K562 (cell line): ENCODE measurements at regions not wholly inside any gene's neighbourhood (a gene's known extent, or its start where the extent isn't known, plus 50 kb on each side); places are given as distances from the start of the nearest gene placed in this dataset.

ENCODE experiments used
- ATAC-seq: fragments of 200-7000 bp; cut with Tn5 transposase; 3 replicates; pipeline ENCODE4 v1.9.1; 2020; ENCODE audit warnings: moderate library complexity
- BruUV-seq: library from RNA; stranded (reverse); fragments of 400-500 nt; replicated peaks from 2 replicates; lab custom pipeline; 2021; lab: Mats Ljungman, UMichigan
- CTCF ChIA-PET: fragments of 300-600 bp; formaldehyde crosslinking; extraction: SDS; loops from one replicate; lab custom pipeline; 2021; ENCODE audit warnings: low intra/inter-chr PET ratio; lab: Yijun Ruan, JAX
- POLR2A ChIA-PET: fragments of 300-600, 350-650 bp; sonication (Branson Sonifier 250); formaldehyde crosslinking; extraction: SDS; loops from one replicate; lab custom pipeline; 2021; ENCODE audit warnings: antibody characterized with exemption, inconsistent platforms; lab: Yijun Ruan, JAX
- DNase-seq, 4 experiments: peaks; one replicate each; pipeline versions ENCODE4 v3.0.0 to v3.0.0-alpha.2; 2011 to 2018; ENCODE audit warnings: low spot score in 3 of 4, mixed read lengths in 3 of 4; ENCODE audit errors: extremely low read depth in 1 of 4
- FAIRE-seq: peaks from 2 replicates; lab custom pipeline; 2011; peaks lifted over from hg19 to GRCh38; lab: Jason Lieb, UNC
- H2AFZ ChIP-seq: 2 replicates; pipeline ENCODE4 v1.6.0; 2011; ENCODE audit warnings: low read depth, low read length, control low read depth, inconsistent platforms
- H3K27ac ChIP-seq: fragments of 200-600 bp; 3 replicates; pipeline ENCODE4 v1.8.0; 2011; ENCODE audit warnings: low read depth, mild to moderate bottlenecking, control low read depth, inconsistent platforms, low read length, moderate library complexity, mixed read lengths; ENCODE audit errors: extremely low read depth
- H3K27me3 ChIP-seq, 2 experiments: fragments of 300-600 bp in 1 of 2; 2 replicates in 1 of 2; 3 replicates in 1 of 2; pipeline versions ENCODE4 v1.6.0 to v1.8.0; 2011; ENCODE audit warnings: inconsistent platforms in 2 of 2, low read length in 2 of 2, mild to moderate bottlenecking in 1 of 2, mixed read lengths in 1 of 2, moderate library complexity in 1 of 2; ENCODE audit not compliant: control insufficient read depth in 2 of 2, insufficient read depth in 2 of 2
- H3K36me3 ChIP-seq: fragments of 300-600 bp; 3 replicates; pipeline ENCODE4 v1.8.0; 2011; ENCODE audit warnings: mild to moderate bottlenecking, low read length, inconsistent platforms; ENCODE audit not compliant: control insufficient read depth, insufficient read depth
- H3K4me1 ChIP-seq, 2 experiments: fragments of 200-600 bp in 1 of 2; replicated peaks in 1 of 2; 2 replicates in 1 of 2; 3 replicates in 1 of 2; pipeline versions ENCODE4 v1.5.1 to v1.8.0; 2011; ENCODE audit warnings: inconsistent platforms in 2 of 2, low read length in 2 of 2, mild to moderate bottlenecking in 1 of 2, mixed read lengths in 1 of 2, moderate library complexity in 1 of 2; ENCODE audit not compliant: control insufficient read depth in 2 of 2, insufficient read depth in 2 of 2
- H3K4me2 ChIP-seq: 2 replicates; pipeline ENCODE4 v1.6.1; 2011; ENCODE audit warnings: low read length, control low read depth, inconsistent platforms, mixed read lengths; ENCODE audit not compliant: insufficient read depth
- H3K4me3 ChIP-seq: fragments of 200-600 bp; sonication (generic), shearing (Covaris generic); 2 replicates; pipeline ENCODE4 v1.5.1; 2016; ENCODE audit warnings: control low read depth, inconsistent platforms
- H3K79me2 ChIP-seq: fragments of 200-600 bp; 3 replicates; pipeline ENCODE4 v1.8.0; 2011; ENCODE audit warnings: low read length, inconsistent platforms; ENCODE audit not compliant: control insufficient read depth, insufficient read depth
- H3K9ac ChIP-seq, 2 experiments: 2 replicates each; pipeline versions ENCODE4 v1.6.0 to v1.6.1; 2011; ENCODE audit warnings: low read depth in 2 of 2, low read length in 2 of 2, control low read depth in 1 of 2, inconsistent platforms in 1 of 2, mild to moderate bottlenecking in 1 of 2, mixed read lengths in 1 of 2; ENCODE audit not compliant: insufficient read depth in 1 of 2
- H3K9me1 ChIP-seq: one replicate; pipeline ENCODE4 v1.6.0; 2011; ENCODE audit warnings: inconsistent platforms, mild to moderate bottlenecking, low read length, moderate library complexity; ENCODE audit not compliant: control insufficient read depth, insufficient read depth
- H3K9me3 ChIP-seq: replicated peaks from 2 replicates; pipeline ENCODE4 v1.5.1; 2011; ENCODE audit warnings: low read depth, low read length, inconsistent platforms; ENCODE audit not compliant: control insufficient read depth, insufficient read depth
- H4K20me1 ChIP-seq: replicated peaks from 2 replicates; pipeline ENCODE4 v1.6.1; 2011; ENCODE audit warnings: low read length, inconsistent platforms, mixed read lengths; ENCODE audit not compliant: control insufficient read depth, insufficient read depth
- ELF4 ChIP-seq: fragments of 450-650 bp; formaldehyde crosslinking; IDR thresholded peaks from 2 replicates; pipeline ENCODE4 v1.4.0; 2022; ENCODE audit warnings: missing genetic modification characterization
- ELK3 ChIP-seq: fragments of 450-650 bp; formaldehyde crosslinking; IDR thresholded peaks from 2 replicates; pipeline ENCODE4 v1.4.0; 2020; ENCODE audit warnings: mild to moderate bottlenecking
- NONO ChIP-seq, 2 experiments: fragments of 200-400 bp in 1 of 2; fragments of 450-650 bp in 1 of 2; formaldehyde crosslinking in 1 of 2; IDR thresholded peaks; 2 replicates each; pipeline ENCODE4 v1.6.1; 2017; ENCODE audit warnings: low read depth in 2 of 2, mild to moderate bottlenecking in 2 of 2, moderate library complexity in 2 of 2, low read length in 1 of 2
- POU5F1 ChIP-seq: fragments of 150-350 bp; IDR thresholded peaks from 2 replicates; pipeline ENCODE4 v1.6.1; 2014; ENCODE audit warnings: borderline replicate concordance, low read length, low read depth, mild to moderate bottlenecking; ENCODE audit not compliant: partially characterized antibody
- SMC3 ChIP-seq: conservative IDR thresholded peaks from 2 replicates; pipeline ENCODE4 v1.6.1; 2011; ENCODE audit warnings: low read depth, low read length, improper control_type of control experiment; ENCODE audit not compliant: insufficient read depth
- TCF15 ChIP-seq: fragments of 250-450 bp; sonication (Bioruptor Pico); IDR thresholded peaks from 2 replicates; pipeline ENCODE4 v1.8.0; 2022; ENCODE audit warnings: moderate library complexity, mild to moderate bottlenecking, inconsistent platforms
- YBX1 ChIP-seq: fragments of 450-650 bp; IDR thresholded peaks from 2 replicates; pipeline ENCODE4 v1.7.1; 2016; ENCODE audit warnings: mild to moderate bottlenecking
- WGBS: fragments of 100-300 bp; shearing (Covaris generic); methylation state at CpG from one replicate; pipeline ENCODE4 v1.1.6; 2016; ENCODE audit warnings: low coverage, mixed read lengths; ENCODE audit not compliant: insufficient coverage; ENCODE audit errors: missing lambda C conversion rate; 5-methylcytosine and 5-hydroxymethylcytosine counted together
- in situ Hi-C: fragments of 300-500 bp; cut with MboI; formaldehyde crosslinking; loops from 4 replicates; pipeline ENCODE4 v1.15.0; 2018; ENCODE audit warnings: inconsistent platforms, mixed read lengths
- intact Hi-C: fragments of 100-400 bp; cut with micrococcal nuclease; formaldehyde crosslinking; loops from 2 replicates; pipeline ENCODE4 v1.14.2; 2022

GRCh38 chr6:93568169-93568568 lies 148.8 kb upstream of the EPHA7 start (continued):
- TF ChIP-seq TCF15 (CRISPR knock-in tag) (no peak), YBX1 (no peak)

- WGBS = 0% methylated on average over 5 of the region's 5 CpGs
- CTCF ChIA-PET = no interaction called here
- Histone ChIP-seq H3K9me1 (no peaks in the 10 kb centered on the region), H3K9me3 (no peaks in the 10 kb centered on the region), H4K20me1 (no peaks in the 10 kb centered on the region), H3K9ac (no peak overlapping the region), H3K36me3 (no peaks in the 10 kb centered on the region), H2AFZ (no peak overlapping the region), H3K27me3 (no peaks in the 10 kb centered on the region), H3K27ac (no peak overlapping the region), H3K4me3 (no peak overlapping the region), H3K79me2 (no peaks in the 10 kb centered on the region), H3K4me1 (no peaks in the 10 kb centered on the region), H3K4me2 (no peak overlapping the region)
- POLR2A ChIA-PET = no interaction called here
- BruUV-seq = no TSS peak
- ATAC-seq (no peak), DNase-seq (no peak), FAIRE-seq (no peak)
- in situ Hi-C loops = no loop called here
- TF ChIP-seq ELK3 (no peak), POU5F1 (no peak), SMC3 (no peak), NONO (IDR thresholded peaks at IDR 0.05; ENCODE audit: low read depth in 2 of 2, low read length in 1 of 2) (no peak), ELF4 (CRISPR knock-in tag) (no peak)
- intact Hi-C loops = no loop called here
These were observed 147.8 kb upstream of the EPHA7 start for GRCh38 chr6:93567164-93567563.
